ENCODE measurements at regions not wholly inside any gene's neighbourhood (a gene's known extent, or its start where the extent isn't known, plus 50 kb on each side); places are given as distances from the start of the nearest gene placed in this dataset.
"Not testable (repeated sequence)": the region's sequence is repeated elsewhere in the genome, so short reads cannot be mapped to it uniquely, and the experiment has no call there.

GRCh38 chr11:11722246-11722645 is 100.4 kb upstream of the GALNT18 start:
- no peak for TF ChIP-seq CTCF (conservative IDR thresholded peaks at IDR 0.05; ENCODE audit: low read depth, low read length)
- DNase-seq (ENCODE audit: low read depth), result no peak
- H3K4me3 ChIP-seq (ENCODE audit: low read length), result no peak overlapping the region

GRCh38 chr11:11718511-11718910 is 96.7 kb upstream of the GALNT18 start:
- H3K4me3 ChIP-seq (ENCODE audit: low read length), result no peak overlapping the region
- no peak for TF ChIP-seq CTCF (conservative IDR thresholded peaks at IDR 0.05; ENCODE audit: low read depth, low read length)
- DNase-seq (ENCODE audit: low read depth), result no peak

- no peak for DNase-seq (ENCODE audit: low read depth)
- no peak overlapping the region for H3K4me3 ChIP-seq (ENCODE audit: low read length)
- TF ChIP-seq CTCF (conservative IDR thresholded peaks at IDR 0.05; ENCODE audit: low read depth, low read length), result no peak
These were observed 95.4 kb upstream of the GALNT18 start for GRCh38 chr11:11717064-11717725.

GRCh38 chr11:11715075-11715474 is 93.3 kb upstream of the GALNT18 start:
- not testable (repeated sequence) for H3K4me3 ChIP-seq (ENCODE audit: low read length); DNase-seq (ENCODE audit: low read depth)

GRCh38 chr11:11710556-11710955 is 88.8 kb upstream of the GALNT18 start:
- H3K4me3 ChIP-seq (ENCODE audit: low read length), result no peak overlapping the region
- TF ChIP-seq CTCF (conservative IDR thresholded peaks at IDR 0.05; ENCODE audit: low read depth, low read length), result no peak
- DNase-seq (ENCODE audit: low read depth), result no peak

- no peak overlapping the region for H3K4me3 ChIP-seq (ENCODE audit: low read length)
- TF ChIP-seq CTCF (conservative IDR thresholded peaks at IDR 0.05; ENCODE audit: low read depth, low read length), result no peak
- DNase-seq (ENCODE audit: low read depth), result no peak
These were observed 87.8 kb upstream of the GALNT18 start for GRCh38 chr11:11709447-11710239.

- TF ChIP-seq CTCF (conservative IDR thresholded peaks at IDR 0.05; ENCODE audit: low read depth, low read length), result no peak
- H3K4me3 ChIP-seq (ENCODE audit: low read length), result no peak overlapping the region
- no peak for DNase-seq (ENCODE audit: low read depth)
These were observed 86.5 kb upstream of the GALNT18 start for GRCh38 chr11:11708256-11708655.

Measured in retinal pigment epithelial cell (primary cell).